ENCODE measurements at regions not wholly inside any gene's neighbourhood (a gene's known extent, or its start where the extent isn't known, plus 50 kb on each side); places are given as distances from the start of the nearest gene placed in this dataset.

GRCh38 chr2:191738003-191738402 lies 60.1 kb downstream of the NABP1 start:
- ChIA-PET CTCF (ENCODE audit: unreplicated experiment) (no interaction called here), POLR2A (no interaction called here)
- no peaks in the 10 kb centered on the region for H3K79me2 ChIP-seq (ENCODE audit: insufficient read depth, low read depth, low read length)
- H3K4me2 ChIP-seq (ENCODE audit: low read length), result no peak overlapping the region
- TF ChIP-seq EZH2phosphoT487 (IDR thresholded peaks at IDR 0.05; ENCODE audit: borderline replicate concordance, low read depth, low read length), result no peak
- no peak for TF ChIP-seq CTCF (conservative IDR thresholded peaks at IDR 0.05; ENCODE audit: low read length)
- no peaks in the 10 kb centered on the region for H3K9me2 ChIP-seq (ENCODE audit: insufficient read depth, low read length)
- H3K4me3 ChIP-seq (ENCODE audit: low read depth, low read length, poor library complexity, severe bottlenecking), result no peak overlapping the region
- H2AFZ ChIP-seq (ENCODE audit: low read length), result no peak overlapping the region
- no peaks in the 10 kb centered on the region for H3K4me1 ChIP-seq (ENCODE audit: insufficient read depth, low read length, poor library complexity, severe bottlenecking)
- intact Hi-C loops (cut with micrococcal nuclease; ENCODE audit: unreplicated experiment), result no loop called here
- H3K27ac ChIP-seq (ENCODE audit: low read depth, low read length, poor library complexity, severe bottlenecking), result no peak overlapping the region
- DNase-seq (ENCODE audit: low spot score), result no peak
- no TSS peak for BruUV-seq (replicated peaks)
- no peaks in the 10 kb centered on the region for H4K20me1 ChIP-seq (ENCODE audit: insufficient read depth, low read length)
- no peaks in the 10 kb centered on the region for H3K9me3 ChIP-seq (ENCODE audit: low read length)
- H3K36me3 ChIP-seq (ENCODE audit: insufficient read depth, low read length), result no peaks in the 10 kb centered on the region

GRCh38 chr2:191738667-191739066 lies 60.7 kb downstream of the NABP1 start:
- Histone ChIP-seq H3K4me2 (ENCODE audit: low read length) (no peak overlapping the region), H2AFZ (ENCODE audit: low read length) (no peak overlapping the region), H3K79me2 (ENCODE audit: insufficient read depth, low read depth, low read length) (no peaks in the 10 kb centered on the region), H3K4me3 (ENCODE audit: low read depth, low read length, poor library complexity, severe bottlenecking) (no peak overlapping the region), H3K9me3 (ENCODE audit: low read length) (no peaks in the 10 kb centered on the region), H3K27ac (ENCODE audit: low read depth, low read length, poor library complexity, severe bottlenecking) (no peak overlapping the region), H3K4me1 (ENCODE audit: insufficient read depth, low read length, poor library complexity, severe bottlenecking) (no peaks in the 10 kb centered on the region), H3K9me2 (ENCODE audit: insufficient read depth, low read length) (no peaks in the 10 kb centered on the region), H4K20me1 (ENCODE audit: insufficient read depth, low read length) (no peaks in the 10 kb centered on the region), H3K36me3 (ENCODE audit: insufficient read depth, low read length) (no peaks in the 10 kb centered on the region)
- TF ChIP-seq CTCF (conservative IDR thresholded peaks at IDR 0.05; ENCODE audit: low read length) (no peak), EZH2phosphoT487 (IDR thresholded peaks at IDR 0.05; ENCODE audit: borderline replicate concordance, low read depth, low read length) (no peak)
- ChIA-PET POLR2A (no interaction called here), CTCF (ENCODE audit: unreplicated experiment) (no interaction called here)
- intact Hi-C loops (cut with micrococcal nuclease; ENCODE audit: unreplicated experiment), result no loop called here
- DNase-seq (ENCODE audit: low spot score), result no peak
- BruUV-seq (replicated peaks), result no TSS peak

GRCh38 chr2:191739194-191739593 lies 61.3 kb downstream of the NABP1 start:
- Histone ChIP-seq H3K4me1 (ENCODE audit: insufficient read depth, low read length, poor library complexity, severe bottlenecking) (no peaks in the 10 kb centered on the region), H3K79me2 (ENCODE audit: insufficient read depth, low read depth, low read length) (no peaks in the 10 kb centered on the region), H3K36me3 (ENCODE audit: insufficient read depth, low read length) (no peaks in the 10 kb centered on the region), H4K20me1 (ENCODE audit: insufficient read depth, low read length) (no peaks in the 10 kb centered on the region), H3K9me2 (ENCODE audit: insufficient read depth, low read length) (no peaks in the 10 kb centered on the region), H3K4me3 (ENCODE audit: low read depth, low read length, poor library complexity, severe bottlenecking) (no peak overlapping the region), H3K4me2 (ENCODE audit: low read length) (no peak overlapping the region), H3K9me3 (ENCODE audit: low read length) (no peaks in the 10 kb centered on the region), H2AFZ (ENCODE audit: low read length) (no peak overlapping the region), H3K27ac (ENCODE audit: low read depth, low read length, poor library complexity, severe bottlenecking) (no peak overlapping the region)
- DNase-seq (ENCODE audit: low spot score), result no peak
- ChIA-PET CTCF (ENCODE audit: unreplicated experiment) (no interaction called here), POLR2A (interaction anchor here (0.7 kb wide), 1 partner anchor 238 kb away, joined by 3 read pairs; no protein-coding TSS in a partner anchor)
- TF ChIP-seq CTCF (conservative IDR thresholded peaks at IDR 0.05; ENCODE audit: low read length) (no peak), EZH2phosphoT487 (IDR thresholded peaks at IDR 0.05; ENCODE audit: borderline replicate concordance, low read depth, low read length) (no peak)
- BruUV-seq (replicated peaks), result no TSS peak
- intact Hi-C loops (cut with micrococcal nuclease; ENCODE audit: unreplicated experiment), result no loop called here
